Nephron (organoid): ENCODE measurements at regions not wholly inside any gene's neighbourhood (a gene's known extent, or its start where the extent isn't known, plus 50 kb on each side); places are given as distances from the start of the nearest gene placed in this dataset.

Experiments used
- H3K27ac Mint-ChIP-seq, 3 experiments: 2 replicates each; pipeline ENCODE4 v1.8.0; 2020; ENCODE audit warnings: mixed read lengths in 3 of 3, mild to moderate bottlenecking in 2 of 3, moderate library complexity in 1 of 3
- H3K27me3 Mint-ChIP-seq: 2 replicates; pipeline ENCODE4 v1.8.0; 2021; ENCODE audit warnings: low read depth, mild to moderate bottlenecking, moderate library complexity, mixed read lengths
- H3K36me3 Mint-ChIP-seq: 2 replicates; pipeline ENCODE4 v1.8.0; 2020; ENCODE audit warnings: low read depth, mixed read lengths
- H3K4me1 Mint-ChIP-seq: 2 replicates; pipeline ENCODE4 v1.8.0; 2020; ENCODE audit warnings: mixed read lengths
- H3K4me3 Mint-ChIP-seq, 3 experiments: 2 replicates each; pipeline ENCODE4 v1.8.0; 2020; ENCODE audit warnings: mild to moderate bottlenecking in 3 of 3, mixed read lengths in 3 of 3, moderate library complexity in 2 of 3
- H3K9me3 Mint-ChIP-seq: 2 replicates; pipeline ENCODE4 v1.8.0; 2020; ENCODE audit warnings: mixed read lengths
- CTCF ChIP-seq, 3 experiments: fragments of 200-600 bp; sonication (generic); IDR thresholded peaks; one replicate each; pipeline ENCODE4 v1.5.0; 2021; ENCODE audit warnings: antibody characterized with exemption in 3 of 3; ENCODE audit not compliant: unreplicated experiment in 3 of 3

- no peaks in the 10 kb centered on the region for H3K9me3 Mint-ChIP-seq
- no peak overlapping the region for H3K27ac Mint-ChIP-seq
- H3K36me3 Mint-ChIP-seq, result no peaks in the 10 kb centered on the region
- H3K27me3 Mint-ChIP-seq, result peaks cover 8% of the 10 kb centered on the region
- no peak overlapping the region for H3K4me3 Mint-ChIP-seq
- H3K4me1 Mint-ChIP-seq, result no peaks in the 10 kb centered on the region
- no peak for TF ChIP-seq CTCF (IDR thresholded peaks at IDR 0.05; ENCODE audit: unreplicated experiment in 3 of 3)
Measured at GRCh38 chr10:9789996-9790395, 1227.7 kb upstream of the CELF2 start.

GRCh38 chr10:9792181-9792580, 1225.5 kb upstream of the CELF2 start:
- no peak for TF ChIP-seq CTCF (IDR thresholded peaks at IDR 0.05; ENCODE audit: unreplicated experiment in 3 of 3)
- H3K4me3 Mint-ChIP-seq, result no peak overlapping the region
- no peaks in the 10 kb centered on the region for H3K36me3 Mint-ChIP-seq
- no peak overlapping the region for H3K27ac Mint-ChIP-seq
- H3K4me1 Mint-ChIP-seq, result no peaks in the 10 kb centered on the region
- no peaks in the 10 kb centered on the region for H3K9me3 Mint-ChIP-seq
- H3K27me3 Mint-ChIP-seq, result peaks cover 8% of the 10 kb centered on the region

GRCh38 chr10:9796564-9796963, 1221.1 kb upstream of the CELF2 start:
- Mint-ChIP-seq H3K27ac (no peak overlapping the region), H3K36me3 (no peaks in the 10 kb centered on the region), H3K4me1 (no peaks in the 10 kb centered on the region), H3K4me3 (no peak overlapping the region), H3K27me3 (peaks cover 8% of the 10 kb centered on the region), H3K9me3 (no peaks in the 10 kb centered on the region)
- TF ChIP-seq CTCF (IDR thresholded peaks at IDR 0.05; ENCODE audit: unreplicated experiment in 3 of 3), result no peak

GRCh38 chr10:9800011-9800410, 1217.7 kb upstream of the CELF2 start:
- no peak overlapping the region for H3K4me3 Mint-ChIP-seq
- H3K36me3 Mint-ChIP-seq, result no peaks in the 10 kb centered on the region
- no peak overlapping the region for H3K27ac Mint-ChIP-seq
- TF ChIP-seq CTCF (IDR thresholded peaks at IDR 0.05; ENCODE audit: unreplicated experiment in 3 of 3), result no peak
- no peaks in the 10 kb centered on the region for H3K27me3 Mint-ChIP-seq
- H3K9me3 Mint-ChIP-seq, result no peaks in the 10 kb centered on the region
- H3K4me1 Mint-ChIP-seq, result no peaks in the 10 kb centered on the region

GRCh38 chr10:9800571-9800970, 1217.1 kb upstream of the CELF2 start:
- Mint-ChIP-seq H3K9me3 (no peaks in the 10 kb centered on the region), H3K27me3 (no peaks in the 10 kb centered on the region), H3K4me3 (no peak overlapping the region), H3K36me3 (no peaks in the 10 kb centered on the region), H3K4me1 (no peaks in the 10 kb centered on the region), H3K27ac (no peak overlapping the region)
- TF ChIP-seq CTCF (IDR thresholded peaks at IDR 0.05; ENCODE audit: unreplicated experiment in 3 of 3), result no peak

GRCh38 chr10:9807846-9808245, 1209.8 kb upstream of the CELF2 start:
- no peaks in the 10 kb centered on the region for H3K9me3 Mint-ChIP-seq
- no peaks in the 10 kb centered on the region for H3K4me1 Mint-ChIP-seq
- H3K4me3 Mint-ChIP-seq, result no peak overlapping the region
- no peaks in the 10 kb centered on the region for H3K36me3 Mint-ChIP-seq
- no peak overlapping the region for H3K27ac Mint-ChIP-seq
- H3K27me3 Mint-ChIP-seq, result no peaks in the 10 kb centered on the region
- no peak for TF ChIP-seq CTCF (IDR thresholded peaks at IDR 0.05; ENCODE audit: unreplicated experiment in 3 of 3)
